ENCODE measurements at regions not wholly inside any gene's neighbourhood (a gene's known extent, or its start where the extent isn't known, plus 50 kb on each side); places are given as distances from the start of the nearest gene placed in this dataset.

- TF ChIP-seq EZH2phosphoT487 (conservative IDR thresholded peaks at IDR 0.05; ENCODE audit: low read length) (no peak), CTCF (IDR thresholded peaks at IDR 0.05; ENCODE audit: insufficient read depth, low read length, poor library complexity, severe bottlenecking) (no peak)
Measured at GRCh38 chr2:18426174-18426573, 134.3 kb downstream of the RDH14 start.
